PC-3 (cell line): ENCODE measurements at regions not wholly inside any gene's neighbourhood (a gene's known extent, or its start where the extent isn't known, plus 50 kb on each side); places are given as distances from the start of the nearest gene placed in this dataset.

Source experiments
- EZH2 ChIP-seq: fragments of 300-600 bp; sonication (generic); IDR thresholded peaks from one replicate; pipeline ENCODE4 v1.6.1; 2017; ENCODE audit warnings: antibody characterized with exemption, mild to moderate bottlenecking, low read length; ENCODE audit not compliant: unreplicated experiment
- TF ChIP-seq, protein P1 (sequence below): fragments of 300-600 bp; sonication (generic); conservative IDR thresholded peaks from 2 replicates; pipeline ENCODE4 v1.5.1; 2017; ENCODE audit warnings: antibody characterized with exemption, low read depth, mild to moderate bottlenecking, low read length

DNA sequence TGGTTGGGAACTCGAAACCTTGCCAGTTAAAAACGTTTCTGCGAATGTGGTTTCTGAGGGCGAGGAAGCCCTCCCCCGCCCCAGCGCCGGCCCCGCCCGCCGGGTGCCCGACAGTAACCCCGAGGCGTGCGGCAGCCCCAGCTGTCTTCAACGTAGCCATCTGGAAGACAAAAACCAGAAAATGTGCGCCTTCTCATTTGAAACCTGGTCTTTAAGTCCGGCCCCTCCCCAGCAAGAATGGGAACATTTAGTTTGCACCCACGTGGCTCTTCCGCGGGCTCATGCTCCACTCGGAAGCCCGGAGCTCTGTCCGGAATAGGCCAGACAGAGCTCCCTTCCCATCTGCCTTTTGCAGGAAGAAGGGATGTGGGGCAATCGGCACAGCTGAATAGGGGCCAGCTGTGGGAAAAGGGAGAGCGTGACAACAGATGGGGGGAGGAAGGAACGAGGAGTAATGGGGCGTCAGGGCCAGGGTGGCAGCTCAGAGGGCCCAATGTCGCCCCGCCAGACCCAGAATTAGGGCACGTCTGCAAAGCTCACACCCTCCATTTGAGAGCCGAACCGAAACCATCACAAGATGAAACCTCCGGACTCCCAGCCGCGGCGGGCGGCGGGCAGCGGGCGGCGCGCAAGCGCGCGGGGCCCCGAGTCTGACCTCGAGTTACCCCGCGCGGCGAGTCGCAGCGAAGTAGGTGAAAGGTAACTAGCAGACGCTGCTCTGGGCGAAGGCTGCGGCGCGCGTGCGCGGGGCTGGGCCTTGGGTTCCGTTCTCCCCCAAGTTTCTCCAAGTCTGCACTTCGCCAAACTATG, 63.4 kb upstream of the ABCA1 start:
- TF ChIP-seq, protein P1, sequence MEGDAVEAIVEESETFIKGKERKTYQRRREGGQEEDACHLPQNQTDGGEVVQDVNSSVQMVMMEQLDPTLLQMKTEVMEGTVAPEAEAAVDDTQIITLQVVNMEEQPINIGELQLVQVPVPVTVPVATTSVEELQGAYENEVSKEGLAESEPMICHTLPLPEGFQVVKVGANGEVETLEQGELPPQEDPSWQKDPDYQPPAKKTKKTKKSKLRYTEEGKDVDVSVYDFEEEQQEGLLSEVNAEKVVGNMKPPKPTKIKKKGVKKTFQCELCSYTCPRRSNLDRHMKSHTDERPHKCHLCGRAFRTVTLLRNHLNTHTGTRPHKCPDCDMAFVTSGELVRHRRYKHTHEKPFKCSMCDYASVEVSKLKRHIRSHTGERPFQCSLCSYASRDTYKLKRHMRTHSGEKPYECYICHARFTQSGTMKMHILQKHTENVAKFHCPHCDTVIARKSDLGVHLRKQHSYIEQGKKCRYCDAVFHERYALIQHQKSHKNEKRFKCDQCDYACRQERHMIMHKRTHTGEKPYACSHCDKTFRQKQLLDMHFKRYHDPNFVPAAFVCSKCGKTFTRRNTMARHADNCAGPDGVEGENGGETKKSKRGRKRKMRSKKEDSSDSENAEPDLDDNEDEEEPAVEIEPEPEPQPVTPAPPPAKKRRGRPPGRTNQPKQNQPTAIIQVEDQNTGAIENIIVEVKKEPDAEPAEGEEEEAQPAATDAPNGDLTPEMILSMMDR: no peak
- TF ChIP-seq EZH2: no peak
